Upper lobe of left lung (tissue), 4 donors: ENCODE measurements at regions not wholly inside any gene's neighbourhood (a gene's known extent, or its start where the extent isn't known, plus 50 kb on each side); places are given as distances from the start of the nearest gene placed in this dataset.

ENCODE experiments used
- POLR2A ChIP-seq, 4 donors: fragments of 450-650 bp; IDR thresholded peaks; one replicate each; pipeline ENCODE4 v1.5.1; 2016 to 2017; ENCODE audit warnings: antibody characterized with exemption in 4 of 4, mild to moderate bottlenecking in 2 of 4
- TF ChIP-seq, protein P1 (sequence below), 6 experiments: fragments of 450-650 bp in 4 of 6; fragments of 200-600 bp in 2 of 6; sonication (generic) in 2 of 6; IDR thresholded peaks; one replicate each; pipeline ENCODE4 v1.5.1; 2016 to 2019; ENCODE audit warnings: antibody characterized with exemption in 6 of 6

GRCh38 chr2:220980966-220981675 lies 591.0 kb downstream of the EPHA4 start:
- TF ChIP-seq POLR2A (IDR thresholded peaks at IDR 0.05): no peak
- TF ChIP-seq, protein P1, sequence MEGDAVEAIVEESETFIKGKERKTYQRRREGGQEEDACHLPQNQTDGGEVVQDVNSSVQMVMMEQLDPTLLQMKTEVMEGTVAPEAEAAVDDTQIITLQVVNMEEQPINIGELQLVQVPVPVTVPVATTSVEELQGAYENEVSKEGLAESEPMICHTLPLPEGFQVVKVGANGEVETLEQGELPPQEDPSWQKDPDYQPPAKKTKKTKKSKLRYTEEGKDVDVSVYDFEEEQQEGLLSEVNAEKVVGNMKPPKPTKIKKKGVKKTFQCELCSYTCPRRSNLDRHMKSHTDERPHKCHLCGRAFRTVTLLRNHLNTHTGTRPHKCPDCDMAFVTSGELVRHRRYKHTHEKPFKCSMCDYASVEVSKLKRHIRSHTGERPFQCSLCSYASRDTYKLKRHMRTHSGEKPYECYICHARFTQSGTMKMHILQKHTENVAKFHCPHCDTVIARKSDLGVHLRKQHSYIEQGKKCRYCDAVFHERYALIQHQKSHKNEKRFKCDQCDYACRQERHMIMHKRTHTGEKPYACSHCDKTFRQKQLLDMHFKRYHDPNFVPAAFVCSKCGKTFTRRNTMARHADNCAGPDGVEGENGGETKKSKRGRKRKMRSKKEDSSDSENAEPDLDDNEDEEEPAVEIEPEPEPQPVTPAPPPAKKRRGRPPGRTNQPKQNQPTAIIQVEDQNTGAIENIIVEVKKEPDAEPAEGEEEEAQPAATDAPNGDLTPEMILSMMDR (IDR thresholded peaks at IDR 0.05): no peak
